ENCODE measurements at regions not wholly inside any gene's neighbourhood (a gene's known extent, or its start where the extent isn't known, plus 50 kb on each side); places are given as distances from the start of the nearest gene placed in this dataset.

DNA sequence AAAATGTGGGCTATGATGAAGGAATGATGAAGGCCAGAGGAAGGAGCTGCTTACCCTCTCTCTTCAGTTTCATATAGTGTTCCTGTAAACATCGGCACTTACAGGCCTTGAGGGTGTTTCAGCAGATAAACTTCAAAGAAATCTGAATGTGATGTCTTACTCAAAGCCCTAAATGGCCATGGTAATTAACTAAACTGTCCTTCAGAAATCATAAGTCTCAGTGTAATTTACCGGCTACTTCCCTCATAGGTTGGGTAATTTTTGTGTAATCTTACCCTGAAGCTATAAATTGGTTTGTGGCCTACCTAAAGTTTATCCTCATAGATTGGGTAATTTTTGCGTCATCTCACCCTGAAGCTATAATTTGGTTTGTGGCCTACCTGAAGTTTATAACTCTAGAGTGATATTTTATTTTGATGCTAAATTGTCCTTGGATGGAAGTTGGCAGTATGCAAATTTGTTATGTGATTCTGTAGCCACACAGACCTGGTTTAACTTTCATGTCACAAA is 2700.3 kb downstream of the ARAP2 start:
- TF ChIP-seq, protein P1, sequence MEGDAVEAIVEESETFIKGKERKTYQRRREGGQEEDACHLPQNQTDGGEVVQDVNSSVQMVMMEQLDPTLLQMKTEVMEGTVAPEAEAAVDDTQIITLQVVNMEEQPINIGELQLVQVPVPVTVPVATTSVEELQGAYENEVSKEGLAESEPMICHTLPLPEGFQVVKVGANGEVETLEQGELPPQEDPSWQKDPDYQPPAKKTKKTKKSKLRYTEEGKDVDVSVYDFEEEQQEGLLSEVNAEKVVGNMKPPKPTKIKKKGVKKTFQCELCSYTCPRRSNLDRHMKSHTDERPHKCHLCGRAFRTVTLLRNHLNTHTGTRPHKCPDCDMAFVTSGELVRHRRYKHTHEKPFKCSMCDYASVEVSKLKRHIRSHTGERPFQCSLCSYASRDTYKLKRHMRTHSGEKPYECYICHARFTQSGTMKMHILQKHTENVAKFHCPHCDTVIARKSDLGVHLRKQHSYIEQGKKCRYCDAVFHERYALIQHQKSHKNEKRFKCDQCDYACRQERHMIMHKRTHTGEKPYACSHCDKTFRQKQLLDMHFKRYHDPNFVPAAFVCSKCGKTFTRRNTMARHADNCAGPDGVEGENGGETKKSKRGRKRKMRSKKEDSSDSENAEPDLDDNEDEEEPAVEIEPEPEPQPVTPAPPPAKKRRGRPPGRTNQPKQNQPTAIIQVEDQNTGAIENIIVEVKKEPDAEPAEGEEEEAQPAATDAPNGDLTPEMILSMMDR (IDR thresholded peaks at IDR 0.05) = no peak
- Histone ChIP-seq H3K4me3 (no peak overlapping the region), H3K4me1 (no peaks in the 10 kb centered on the region), H3K27me3 (no peaks in the 10 kb centered on the region), H3K9me3 (peaks cover 0 to 26% (median 12%) of the 10 kb centered on the region in 11 donors), H3K27ac (no peak overlapping the region), H3K36me3 (no peaks in the 10 kb centered on the region)
- DNase-seq = no peak
- intact Hi-C loops (cut with DNase I) = no loop called here
- WGBS, 2 donors = 92 to 93% methylated on average over 3 of the region's 3 CpGs
- no peak for ATAC-seq

DNA sequence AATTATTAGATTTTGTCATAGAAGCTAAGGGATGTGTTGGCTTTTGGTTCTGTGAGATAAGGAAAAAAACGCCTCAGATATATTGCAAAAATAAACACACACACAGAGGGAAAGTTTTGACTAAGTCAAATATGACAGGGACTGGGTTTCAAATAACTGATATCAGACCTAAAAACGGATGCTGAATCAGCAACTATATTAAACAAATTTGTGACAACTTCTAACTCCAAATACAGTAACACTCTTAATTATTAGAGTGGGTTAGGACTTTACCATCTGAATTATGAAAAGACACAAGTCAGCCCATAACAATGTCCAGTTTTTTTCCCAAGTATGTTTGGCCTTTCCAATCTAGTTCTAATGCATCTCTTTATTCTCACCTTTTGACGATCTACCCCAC is 2693.1 kb downstream of the ARAP2 start:
- TF ChIP-seq, protein P1 (IDR thresholded peaks at IDR 0.05) = no peak
- intact Hi-C loops (cut with DNase I) = no loop called here
- 67 to 74% methylated on average over 3 of the region's 3 CpGs for WGBS, 2 donors

DNA sequence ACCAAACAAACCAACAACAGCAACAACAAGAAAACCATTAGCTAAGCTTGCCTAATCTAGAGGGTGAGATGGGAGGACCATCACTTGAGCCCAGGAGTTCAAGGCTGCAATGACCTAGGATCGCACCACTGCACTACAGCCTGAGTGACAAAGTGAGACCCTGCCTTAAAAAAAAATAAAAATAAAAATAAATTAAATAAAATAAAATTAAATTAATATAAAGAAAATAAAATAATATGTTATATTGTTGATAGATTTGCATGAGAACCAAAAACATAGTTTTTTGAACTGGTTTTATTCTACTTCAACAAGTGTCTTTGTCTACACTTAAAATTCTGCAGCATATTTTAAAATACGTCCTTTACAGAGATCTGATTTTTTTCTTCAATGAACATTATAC is 2683.1 kb downstream of the ARAP2 start:
- Histone ChIP-seq H3K27ac (no peak overlapping the region), H3K4me1 (no peaks in the 10 kb centered on the region), H3K9me3 (peaks cover 0 to 8% (median 0%) of the 10 kb centered on the region in 11 donors), H3K27me3 (no peaks in the 10 kb centered on the region), H3K36me3 (no peaks in the 10 kb centered on the region), H3K4me3 (no peak overlapping the region)
- intact Hi-C loops (cut with DNase I) = no loop called here
- 81 to 92% methylated on average over 2 of the region's 2 CpGs for WGBS, 2 donors
- TF ChIP-seq, protein P1 (IDR thresholded peaks at IDR 0.05) = no peak
- DNase-seq (no peak), ATAC-seq (no peak)

More for the DNA sequence above, 2693.1 kb downstream of the ARAP2 start:
- ATAC-seq = no peak
- peaks cover 0 to 49% (median 15%) of the 10 kb centered on the region in 11 donors for H3K9me3 ChIP-seq
- DNase-seq = no peak
- H3K4me3 ChIP-seq = no peak overlapping the region
- no peak overlapping the region for H3K27ac ChIP-seq
- no peaks in the 10 kb centered on the region for H3K36me3 ChIP-seq
- no peaks in the 10 kb centered on the region for H3K27me3 ChIP-seq
- no peaks in the 10 kb centered on the region for H3K4me1 ChIP-seq

DNA sequence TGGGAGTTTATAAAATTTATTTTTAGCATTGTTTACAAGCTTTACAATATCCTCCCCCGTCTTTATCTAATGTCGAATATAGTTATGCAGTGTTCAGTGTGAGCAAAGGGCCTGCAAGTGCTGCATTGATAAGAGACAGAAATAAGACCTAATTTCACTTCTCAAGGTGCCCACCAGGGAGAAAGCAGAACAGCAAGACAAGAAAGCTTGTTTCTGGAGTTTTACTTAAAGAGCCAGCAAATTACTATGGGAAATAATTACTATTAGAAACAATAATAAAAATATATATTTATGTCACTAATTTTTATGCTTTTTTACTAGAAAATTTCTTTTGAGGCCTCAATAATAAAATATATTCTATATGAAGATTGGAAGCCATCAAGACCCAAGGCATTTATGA is 2677.7 kb downstream of the ARAP2 start:
- intact Hi-C loops (cut with DNase I) = no loop called here
- 17 to 42% methylated on average over 2 of the region's 2 CpGs for WGBS, 2 donors

More for the DNA sequence above, 2677.7 kb downstream of the ARAP2 start:
- Histone ChIP-seq H3K36me3 (no peaks in the 10 kb centered on the region), H3K9me3 (no peaks in the 10 kb centered on the region), H3K4me1 (no peaks in the 10 kb centered on the region), H3K4me3 (no peak overlapping the region), H3K27ac (no peak overlapping the region), H3K27me3 (no peaks in the 10 kb centered on the region)
- no peak for DNase-seq
- no peak for ATAC-seq
- TF ChIP-seq, protein P1 (IDR thresholded peaks at IDR 0.05) = no peak
